ENCODE measurements at regions not wholly inside any gene's neighbourhood (a gene's known extent, or its start where the extent isn't known, plus 50 kb on each side); places are given as distances from the start of the nearest gene placed in this dataset.

DNA sequence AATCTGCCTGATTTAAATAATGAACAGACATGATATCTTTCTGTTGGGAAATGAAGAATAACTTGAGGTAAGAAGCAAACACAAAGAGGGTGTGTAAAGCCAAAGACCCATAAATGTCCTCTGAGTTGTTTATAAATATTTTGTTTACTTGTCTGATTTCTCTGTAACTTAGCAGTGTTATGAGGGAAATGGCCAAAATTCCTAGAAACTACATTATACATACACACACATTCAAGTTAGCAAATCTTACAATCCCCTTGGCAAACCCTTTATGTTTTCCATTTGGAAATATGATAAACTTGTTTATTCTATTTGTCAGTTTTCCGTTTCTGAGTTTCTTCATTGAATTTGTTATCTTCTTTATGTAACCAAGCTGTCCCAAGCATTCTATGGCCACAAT lies 81.4 kb upstream of the TCF21 start:
- TF ChIP-seq, protein P1, sequence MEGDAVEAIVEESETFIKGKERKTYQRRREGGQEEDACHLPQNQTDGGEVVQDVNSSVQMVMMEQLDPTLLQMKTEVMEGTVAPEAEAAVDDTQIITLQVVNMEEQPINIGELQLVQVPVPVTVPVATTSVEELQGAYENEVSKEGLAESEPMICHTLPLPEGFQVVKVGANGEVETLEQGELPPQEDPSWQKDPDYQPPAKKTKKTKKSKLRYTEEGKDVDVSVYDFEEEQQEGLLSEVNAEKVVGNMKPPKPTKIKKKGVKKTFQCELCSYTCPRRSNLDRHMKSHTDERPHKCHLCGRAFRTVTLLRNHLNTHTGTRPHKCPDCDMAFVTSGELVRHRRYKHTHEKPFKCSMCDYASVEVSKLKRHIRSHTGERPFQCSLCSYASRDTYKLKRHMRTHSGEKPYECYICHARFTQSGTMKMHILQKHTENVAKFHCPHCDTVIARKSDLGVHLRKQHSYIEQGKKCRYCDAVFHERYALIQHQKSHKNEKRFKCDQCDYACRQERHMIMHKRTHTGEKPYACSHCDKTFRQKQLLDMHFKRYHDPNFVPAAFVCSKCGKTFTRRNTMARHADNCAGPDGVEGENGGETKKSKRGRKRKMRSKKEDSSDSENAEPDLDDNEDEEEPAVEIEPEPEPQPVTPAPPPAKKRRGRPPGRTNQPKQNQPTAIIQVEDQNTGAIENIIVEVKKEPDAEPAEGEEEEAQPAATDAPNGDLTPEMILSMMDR (IDR thresholded peaks at IDR 0.05; ENCODE audit: insufficient read depth, low read depth, low read length): no peak
- no peak for TF ChIP-seq EZH2 (IDR thresholded peaks at IDR 0.05; ENCODE audit: insufficient read depth, low read length)
